Ecto neural progenitor cell (in vitro differentiated cells): ENCODE measurements at regions not wholly inside any gene's neighbourhood (a gene's known extent, or its start where the extent isn't known, plus 50 kb on each side); places are given as distances from the start of the nearest gene placed in this dataset.

Experiments used
- DNase-seq: peaks from one replicate; pipeline ENCODE4 v3.0.0-alpha.2; 2018; ENCODE audit warnings: low spot score

DNA sequence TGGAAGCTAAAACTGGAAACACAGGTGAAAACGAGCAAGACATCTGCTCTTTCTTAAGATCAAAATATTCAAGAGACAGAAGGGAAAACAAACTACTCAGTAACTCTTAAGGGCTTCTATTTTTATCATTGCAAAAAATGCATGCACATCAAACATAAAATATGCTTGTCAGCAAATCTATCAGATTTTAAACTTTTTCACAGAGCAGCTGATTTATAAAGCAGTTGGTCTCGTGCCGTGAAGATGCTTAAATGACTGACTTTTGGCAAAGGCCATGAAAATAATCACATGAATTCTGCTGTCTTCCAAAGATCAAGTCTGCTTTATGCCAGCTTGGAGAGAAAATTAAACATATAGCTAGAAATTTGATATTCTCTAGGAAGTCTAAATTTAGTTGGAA is 482.1 kb upstream of the HS3ST1 start:
- DNase-seq: no peak

DNA sequence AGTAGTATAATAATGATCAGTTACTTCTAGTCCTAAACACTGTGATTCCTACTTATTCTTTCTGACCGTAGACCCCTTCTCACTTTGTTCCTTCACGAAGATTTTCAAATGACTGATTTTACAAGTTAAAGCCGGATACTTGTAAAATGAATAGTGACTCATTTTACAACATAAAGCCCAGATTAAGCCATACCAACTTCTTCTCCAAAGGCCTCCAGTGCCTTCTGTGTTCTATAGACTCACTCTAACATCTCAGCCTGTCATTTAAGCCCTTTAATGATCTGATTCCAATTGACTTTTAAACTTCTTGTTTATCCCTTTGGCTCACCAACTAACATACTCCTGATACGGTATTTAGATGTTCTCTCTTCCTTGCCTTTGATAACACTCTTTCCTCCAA is 480.0 kb upstream of the HS3ST1 start:
- DNase-seq: no peak

DNA sequence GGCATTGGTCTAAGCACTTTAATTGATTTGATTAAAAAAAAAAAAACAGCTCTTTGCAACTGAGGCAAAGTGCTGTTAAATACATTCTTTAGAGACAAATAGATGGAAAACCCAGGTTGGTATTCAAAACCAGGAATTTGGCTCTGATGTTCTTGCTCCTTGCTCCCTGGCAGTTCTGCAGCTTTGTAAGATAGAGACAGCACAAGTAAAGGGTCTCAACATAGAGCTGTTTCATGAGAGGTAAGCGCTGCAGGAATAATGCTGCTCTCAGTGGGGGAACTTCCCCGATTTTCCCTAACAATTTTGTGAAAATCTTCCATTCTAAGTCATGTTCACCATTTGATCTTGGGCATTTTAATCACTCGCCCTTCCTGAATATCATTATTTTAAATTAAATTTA is 479.5 kb upstream of the HS3ST1 start:
- no peak for DNase-seq

DNA sequence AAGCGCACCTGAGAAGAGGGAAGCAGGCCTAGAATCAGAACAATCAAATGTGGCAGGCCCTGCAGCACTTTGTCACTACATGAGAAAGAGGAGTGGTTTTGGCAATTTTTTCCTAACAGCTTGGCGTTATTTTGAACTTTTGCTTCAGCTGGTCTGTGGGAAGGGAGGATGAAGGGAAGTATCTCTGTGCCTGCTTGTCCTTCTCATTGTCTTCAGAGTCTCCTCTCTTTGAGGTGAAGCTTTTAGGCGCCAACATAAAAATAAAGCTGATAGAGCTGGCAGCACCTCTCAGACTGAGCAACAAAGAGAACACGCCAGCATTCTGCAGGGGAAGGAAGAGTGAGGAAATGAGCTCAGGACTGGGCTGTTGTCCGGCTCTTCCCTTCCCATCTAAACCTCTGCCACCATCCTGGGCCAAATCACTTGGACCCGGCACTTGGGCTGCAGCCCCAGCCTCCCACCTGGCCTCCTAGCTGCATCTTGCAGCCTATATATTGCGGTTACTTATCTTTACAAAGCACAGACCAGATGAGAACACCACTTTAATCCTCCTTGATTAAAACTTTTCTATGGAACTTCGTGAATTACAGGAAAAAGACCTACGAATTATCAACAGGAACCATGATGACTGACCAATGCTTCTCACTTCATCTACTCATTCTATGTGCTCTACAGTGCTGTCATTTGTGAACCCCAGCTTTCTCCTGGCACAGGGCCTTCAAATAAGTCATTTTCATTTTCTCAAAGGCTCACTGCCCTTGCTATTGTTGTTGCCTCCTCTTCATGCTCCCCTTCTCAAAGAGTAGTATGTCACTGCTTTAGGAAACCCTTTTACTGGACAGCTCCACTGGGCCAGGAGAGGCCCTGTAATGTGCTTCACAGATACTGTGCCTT is 476.4 kb upstream of the HS3ST1 start:
- no peak for DNase-seq

DNA sequence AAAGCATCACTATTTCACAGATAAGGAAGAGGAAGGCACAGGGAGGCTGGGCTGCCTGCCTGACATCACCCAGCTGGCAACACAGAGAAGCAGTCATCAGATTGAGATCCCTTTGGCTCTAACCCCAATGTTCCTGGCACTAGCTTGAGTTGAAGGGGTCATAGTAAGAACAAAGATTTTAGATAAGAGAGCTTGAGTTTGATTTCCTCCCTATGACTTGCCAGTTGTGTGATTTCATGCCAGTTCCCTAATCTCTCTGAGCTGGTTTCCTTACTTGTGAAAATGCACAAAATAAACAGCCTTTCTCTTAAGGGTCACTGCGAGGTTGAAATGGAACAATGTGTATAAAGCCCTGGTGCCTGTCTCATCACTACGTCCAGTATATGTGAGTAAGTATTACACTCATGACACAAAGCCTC is 475.4 kb upstream of the HS3ST1 start:
- no peak for DNase-seq

DNA sequence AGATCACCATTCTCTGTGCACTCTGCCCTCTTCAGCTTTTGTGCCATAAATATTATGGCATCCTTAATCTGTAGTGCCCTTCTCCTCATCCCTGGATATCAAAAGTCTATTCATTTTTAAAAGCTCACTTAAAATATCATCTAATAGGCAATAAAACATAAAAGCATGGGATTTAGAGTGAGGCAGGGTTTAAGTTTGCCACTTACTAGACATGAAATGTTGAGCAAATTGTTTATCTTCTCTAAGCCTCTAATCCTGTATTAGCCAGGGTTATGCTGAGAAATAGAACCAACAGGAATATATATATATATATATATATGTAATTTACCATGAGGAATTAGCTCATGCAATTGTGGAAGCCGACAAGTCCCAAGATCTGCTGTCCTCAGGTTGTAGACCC is 472.4 kb upstream of the HS3ST1 start:
- DNase-seq: no peak

DNA sequence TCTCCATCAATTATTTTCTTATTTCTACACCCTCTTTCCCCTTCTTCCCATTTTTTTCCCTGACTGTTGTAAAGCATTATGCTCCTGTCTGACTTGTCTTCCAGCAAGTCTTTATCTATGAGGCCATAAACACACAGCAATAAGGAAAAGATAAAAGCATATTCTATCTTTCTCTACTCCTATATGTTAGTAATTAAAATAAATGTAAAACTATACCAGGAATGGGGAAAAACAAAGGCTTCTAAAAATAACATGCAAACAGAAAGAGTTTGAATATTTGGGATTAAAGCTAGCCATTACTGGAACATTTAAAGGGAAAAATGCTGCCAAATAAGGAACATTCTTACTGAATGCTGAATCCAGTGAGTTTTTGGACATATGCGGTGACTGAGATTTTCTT is 471.7 kb upstream of the HS3ST1 start:
- DNase-seq: no peak

DNA sequence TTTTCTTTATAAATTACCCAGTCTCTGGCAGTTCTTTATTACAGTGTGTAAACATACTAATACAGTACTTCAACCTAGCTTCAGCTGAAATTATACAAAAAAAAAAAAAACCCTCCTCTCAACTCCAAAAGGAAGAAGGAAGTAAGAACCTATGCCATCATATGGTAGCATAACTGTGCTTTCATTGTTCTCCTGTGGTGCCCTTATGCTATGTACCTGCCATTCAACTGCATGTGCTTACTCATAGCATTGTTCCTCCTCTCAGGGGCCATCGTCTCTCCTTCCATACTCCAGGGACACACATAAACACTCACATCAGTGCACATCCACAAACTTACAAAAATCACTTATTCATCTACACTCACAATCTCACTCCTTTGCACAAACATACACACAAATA is 470.1 kb upstream of the HS3ST1 start:
- no peak for DNase-seq

DNA sequence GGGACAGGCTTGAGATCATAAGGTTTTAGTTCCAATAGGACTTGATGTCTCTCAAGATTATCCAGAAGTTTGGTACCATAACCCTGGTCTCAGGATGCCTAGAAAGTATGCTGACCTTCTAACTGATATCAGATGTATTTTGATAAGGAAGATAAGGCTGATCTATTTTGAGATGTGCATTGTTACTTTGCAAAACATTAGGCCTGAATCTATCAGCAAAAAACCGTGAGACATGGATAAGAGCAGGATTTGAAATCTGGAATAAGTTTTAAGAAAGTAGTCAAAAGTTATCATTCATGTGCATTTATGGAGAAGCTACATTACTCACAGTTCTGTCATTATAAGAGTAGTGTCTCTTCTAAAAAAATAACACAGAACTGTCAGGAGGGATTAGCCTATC is 467.1 kb upstream of the HS3ST1 start:
- DNase-seq: no peak

DNA sequence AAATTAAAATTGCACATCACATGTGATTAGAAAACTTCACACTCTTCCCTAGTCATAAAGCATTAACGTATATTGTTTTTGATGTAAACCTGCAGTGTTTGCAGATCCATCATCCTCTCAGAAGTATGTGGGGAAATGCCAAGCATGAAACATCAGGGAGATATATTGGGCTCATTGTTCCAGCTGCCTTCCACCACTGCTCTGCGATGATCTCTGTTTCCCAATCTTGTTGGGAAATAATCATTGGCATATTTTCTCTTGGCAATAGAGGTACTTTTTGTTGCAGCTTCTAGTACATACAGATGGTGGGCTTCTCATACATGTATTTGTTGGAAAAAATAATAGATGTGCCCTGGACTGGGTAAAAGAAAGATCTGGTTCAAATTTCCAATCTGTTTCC is 466.3 kb upstream of the HS3ST1 start:
- no peak for DNase-seq

DNA sequence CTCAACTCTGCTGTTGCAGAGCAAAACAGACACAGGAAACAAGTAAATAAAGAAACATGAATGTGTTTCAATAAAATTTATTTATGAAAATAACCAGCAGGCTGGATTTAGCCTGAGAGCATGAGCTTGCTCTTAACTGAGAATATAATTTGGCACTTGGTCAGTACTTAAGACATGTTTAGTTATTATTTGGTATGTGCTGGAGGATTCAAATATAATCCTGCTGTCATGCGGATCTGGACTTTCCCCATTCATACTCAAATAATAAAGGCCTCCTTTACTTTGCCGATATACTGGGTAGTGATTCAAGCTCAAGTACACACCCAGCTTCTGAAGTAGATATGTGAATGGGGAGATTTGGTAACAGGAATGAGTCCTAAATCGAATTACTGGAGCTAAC is 465.5 kb upstream of the HS3ST1 start:
- no peak for DNase-seq

DNA sequence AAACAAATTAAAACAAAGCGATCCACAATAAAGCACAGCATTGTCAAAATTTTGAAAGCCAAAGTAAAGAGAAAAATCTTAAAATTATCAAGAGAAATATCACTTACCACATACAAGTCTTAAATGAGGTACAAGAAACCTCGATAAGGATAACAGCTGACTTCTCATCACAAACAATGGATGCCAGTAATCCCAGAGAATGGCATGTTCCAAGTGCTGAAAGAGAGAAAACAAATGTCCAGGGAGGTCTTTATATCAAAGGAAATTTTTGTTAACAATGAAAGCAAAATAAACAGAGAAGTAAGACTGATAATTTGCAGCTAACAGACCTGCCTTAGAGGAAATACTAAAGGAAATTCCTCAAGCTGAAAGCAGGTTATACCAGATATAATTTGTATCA is 460.4 kb upstream of the HS3ST1 start:
- DNase-seq: no peak

DNA sequence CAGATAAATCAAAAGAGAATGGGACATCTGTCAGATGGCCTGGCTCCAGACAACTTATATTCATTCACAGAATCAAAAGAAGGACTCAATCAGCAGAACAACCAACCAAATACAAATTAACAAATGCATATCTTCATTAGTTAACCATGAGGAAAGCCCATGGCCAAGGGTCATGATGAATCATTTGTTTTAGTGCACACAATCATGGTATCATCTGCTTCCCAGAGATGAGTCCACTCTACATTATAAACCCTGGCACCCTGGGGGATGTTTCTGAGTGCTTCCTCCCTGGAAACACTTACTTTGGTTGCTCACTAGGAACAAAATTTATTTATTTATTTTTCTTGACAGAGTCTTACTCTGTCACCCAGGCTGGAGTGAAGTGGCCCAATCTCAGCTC is 453.3 kb upstream of the HS3ST1 start:
- DNase-seq: no peak

DNA sequence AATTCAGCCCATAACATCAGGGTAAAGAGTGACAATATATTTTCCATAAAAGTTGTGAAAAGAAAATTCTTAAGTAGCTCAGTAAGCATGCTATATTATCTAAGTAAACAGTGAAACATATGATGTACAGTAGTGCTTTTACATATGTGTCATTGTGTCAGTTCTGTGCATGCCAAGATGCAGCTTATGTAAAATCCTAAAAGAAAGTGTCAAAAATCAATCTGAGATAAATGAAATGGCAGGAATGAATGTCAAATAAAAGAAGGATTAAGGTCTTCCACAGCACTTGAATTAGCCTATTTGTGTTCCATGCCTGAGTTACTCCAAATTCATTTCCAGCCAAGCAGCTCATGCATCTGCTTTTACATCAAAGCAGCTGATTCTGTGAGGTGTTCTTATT is 452.7 kb upstream of the HS3ST1 start:
- DNase-seq: no peak

DNA sequence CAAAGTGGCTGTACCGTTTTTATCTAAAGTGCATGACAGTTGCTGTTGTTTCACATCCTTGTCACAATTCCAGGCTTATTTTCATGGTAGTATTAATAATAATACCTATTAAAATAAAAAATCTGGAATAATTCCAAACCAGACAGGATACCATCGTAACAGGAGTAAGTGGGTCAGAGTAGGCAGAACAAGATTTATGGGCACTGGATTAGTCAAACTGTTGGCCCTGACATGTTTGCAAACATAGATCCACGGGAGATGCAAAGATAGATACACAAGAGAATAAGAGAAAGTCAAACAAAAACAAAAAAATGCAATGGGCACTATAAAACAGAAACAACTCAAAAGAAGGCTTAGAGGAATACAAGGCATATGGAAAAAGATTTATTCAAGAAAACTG is 449.5 kb upstream of the HS3ST1 start:
- no peak for DNase-seq

DNA sequence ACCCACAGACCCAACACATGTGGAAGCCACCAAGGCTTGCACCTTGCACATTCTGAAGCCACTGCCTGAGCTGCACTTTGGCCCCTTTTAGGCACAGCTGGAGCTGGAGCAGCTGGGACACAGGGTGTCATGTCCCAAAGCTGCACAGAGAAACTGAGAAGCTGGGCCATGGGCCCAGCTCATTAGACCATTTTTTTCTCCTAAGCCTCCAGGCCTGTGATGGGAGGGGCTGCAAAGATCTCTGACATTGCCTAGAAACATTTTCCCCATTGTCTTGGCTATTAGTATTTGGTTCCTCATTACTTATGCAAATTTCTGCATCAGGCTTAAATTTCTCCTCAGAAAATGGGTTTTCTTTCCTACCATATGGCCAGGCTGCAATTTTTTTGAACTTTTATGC is 447.4 kb upstream of the HS3ST1 start:
- no peak for DNase-seq

DNA sequence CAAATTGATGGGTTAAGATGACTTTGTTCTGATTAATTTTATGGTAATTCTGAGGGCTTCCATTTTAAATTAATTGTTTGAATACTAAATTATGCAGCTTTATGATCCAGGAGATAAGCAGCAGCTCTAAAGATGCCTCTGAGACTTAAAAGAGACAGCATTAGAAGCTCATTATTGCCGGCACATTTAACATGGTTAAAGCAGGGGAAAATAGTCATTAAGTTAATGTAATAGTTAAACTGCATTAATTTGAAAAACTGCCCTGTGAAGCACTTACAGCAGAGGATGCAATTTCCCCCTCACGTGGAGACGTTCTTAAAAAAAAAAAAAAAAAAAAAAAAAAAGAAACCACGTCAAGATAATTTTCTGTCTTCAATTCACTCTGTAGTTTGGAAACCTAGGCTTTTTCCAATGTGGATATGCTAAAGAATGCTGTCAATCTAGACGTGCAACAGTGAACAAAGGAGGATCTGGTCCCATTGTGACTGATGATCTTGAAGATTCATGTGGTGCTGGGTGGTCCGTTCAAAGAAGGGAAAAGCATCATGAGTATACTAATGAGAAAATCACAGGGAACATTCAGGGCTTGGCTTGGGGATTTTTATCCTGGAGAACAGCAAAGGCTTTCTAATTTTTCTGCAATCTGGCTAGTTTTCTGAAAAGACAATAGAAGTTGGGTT is 440.6 kb upstream of the HS3ST1 start:
- DNase-seq: no peak

DNA sequence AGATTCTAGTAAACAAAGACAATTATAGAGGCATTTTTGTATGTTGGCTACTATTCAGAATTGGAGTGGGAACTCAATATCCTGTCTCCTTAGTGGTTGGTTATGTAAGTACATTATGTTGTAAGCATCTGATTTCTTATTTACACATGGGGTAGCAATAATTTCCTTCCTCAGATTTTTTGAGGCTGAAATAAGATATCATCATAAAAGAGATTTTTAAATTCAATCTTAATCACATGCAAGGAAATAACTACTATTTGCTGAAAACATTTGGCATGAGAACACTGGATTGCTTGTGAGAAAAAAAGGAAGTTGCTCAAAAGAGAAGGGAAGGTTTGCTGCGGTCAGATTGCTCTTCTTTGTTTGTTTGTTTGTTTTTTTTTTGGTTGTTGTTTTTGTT is 437.7 kb upstream of the HS3ST1 start:
- no peak for DNase-seq

DNA sequence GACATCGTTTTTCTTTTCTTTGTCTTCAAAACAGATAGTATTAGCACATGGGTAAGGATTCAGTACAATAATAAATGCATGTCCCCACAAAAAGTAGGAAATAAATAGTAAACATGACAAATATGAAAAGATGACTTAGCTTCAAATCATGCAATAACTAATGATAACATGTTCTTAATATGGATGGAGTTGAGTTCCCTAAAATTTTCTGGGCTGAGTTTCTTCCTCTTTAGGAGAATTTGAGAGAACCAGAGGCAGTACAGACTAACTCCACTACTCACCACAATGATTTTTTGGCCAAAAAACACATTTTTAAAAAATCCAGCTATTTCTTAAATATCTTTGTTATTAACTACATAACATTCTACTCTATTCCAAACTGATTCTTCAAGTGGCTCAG is 432.3 kb upstream of the HS3ST1 start:
- DNase-seq: no peak

DNA sequence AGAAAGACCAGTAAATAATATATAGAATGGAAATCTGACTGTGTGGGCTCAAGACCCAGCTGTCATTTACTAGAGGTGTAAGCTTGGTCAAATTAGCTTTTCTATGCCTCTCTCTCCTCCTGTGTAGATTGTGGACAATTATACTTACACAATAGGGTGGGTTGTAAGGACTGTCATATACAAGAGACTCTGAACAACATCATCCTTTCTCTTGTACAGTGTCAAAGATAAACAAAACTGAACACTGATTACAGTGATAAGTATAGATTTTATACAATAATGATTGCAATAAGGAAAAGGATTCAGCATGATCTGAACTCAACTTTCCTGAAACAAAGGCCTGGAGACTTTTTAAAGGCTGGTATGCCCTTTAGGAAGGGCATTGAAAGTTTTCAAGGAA is 429.2 kb upstream of the HS3ST1 start:
- DNase-seq: no peak

DNA sequence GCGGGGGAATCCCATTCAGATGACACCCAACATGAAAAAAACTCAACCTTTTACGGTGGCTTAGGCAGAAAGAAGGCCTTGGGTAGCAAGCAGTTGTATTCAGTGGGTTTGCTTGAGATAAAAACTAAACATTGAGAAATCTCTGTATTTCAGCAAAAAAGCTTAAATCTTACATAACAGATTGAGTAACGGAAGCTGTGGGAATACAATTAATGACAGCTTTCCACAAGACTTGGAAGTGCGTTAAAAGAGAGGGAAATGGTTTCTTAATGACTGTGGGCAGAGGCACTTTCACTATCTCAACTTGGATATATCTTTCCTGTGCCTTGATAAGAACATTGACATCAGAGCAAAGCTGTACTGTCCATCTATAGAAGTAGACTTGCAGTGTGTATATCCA is 418.5 kb upstream of the HS3ST1 start:
- DNase-seq: no peak

DNA sequence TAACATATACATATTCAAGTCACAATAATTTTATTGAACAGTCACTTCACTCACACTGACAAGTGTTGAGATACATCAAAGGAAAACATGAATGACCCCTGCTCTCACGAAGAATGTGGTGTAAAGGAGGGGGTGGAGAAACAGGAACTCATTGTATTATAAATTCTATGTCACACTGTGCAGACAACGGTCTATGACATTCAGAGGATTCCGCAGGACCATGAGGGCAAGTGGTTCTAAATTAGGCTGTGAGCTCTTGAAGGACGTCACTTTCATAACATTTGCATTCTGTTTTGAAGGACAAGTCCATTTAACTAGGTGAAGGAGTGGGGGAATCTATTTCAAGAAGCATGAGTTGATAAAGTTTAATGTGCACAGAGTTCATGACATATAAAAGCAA is 415.2 kb upstream of the HS3ST1 start:
- DNase-seq: no peak

DNA sequence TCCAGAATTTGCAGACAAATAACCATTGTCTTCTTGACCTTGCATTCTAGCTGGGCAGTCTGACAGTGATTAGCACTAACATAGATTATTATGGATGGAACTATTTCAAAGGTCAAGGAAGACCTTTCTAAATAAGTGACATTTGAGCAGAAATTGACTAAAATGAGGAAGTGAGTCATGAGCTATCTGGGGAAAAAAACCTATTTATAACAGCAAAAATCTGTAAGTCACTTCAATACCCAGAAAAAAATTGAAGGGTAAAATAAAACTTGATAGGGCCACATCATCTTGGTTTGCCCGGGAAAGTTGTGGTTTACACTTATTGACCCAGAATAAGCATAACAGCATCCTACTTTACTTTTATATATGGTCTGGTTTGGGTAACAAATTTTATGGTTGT is 414.6 kb upstream of the HS3ST1 start:
- no peak for DNase-seq
